ENCODE measurements at regions not wholly inside any gene's neighbourhood (a gene's known extent, or its start where the extent isn't known, plus 50 kb on each side); places are given as distances from the start of the nearest gene placed in this dataset.

GRCh38 chr5:2493356-2493755 is 258.1 kb downstream of the IRX2 start:
- Histone ChIP-seq H3K36me3 (no peaks in the 10 kb centered on the region), H3K9me3 (peaks cover 0 to 9% (median 0%) of the 10 kb centered on the region in 8 donors), H3K27ac (no peak overlapping the region), H3K4me3 (no peak overlapping the region), H3K27me3 (replicated peaks in 1 of 7) (no peaks in the 10 kb centered on the region), H3K4me1 (no peaks in the 10 kb centered on the region)
- TF ChIP-seq POLR2A (IDR thresholded peaks at IDR 0.05), result no peak
- TF ChIP-seq CTCF (IDR thresholded peaks at IDR 0.05 in 8 of 11, conservative IDR thresholded peaks at IDR 0.05 in 3 of 11), result no peak
- no peak for TF ChIP-seq POLR2AphosphoS5 (IDR thresholded peaks at IDR 0.05)
- 84 to 100% (median 91%) methylated on average over 1 to 8 of the region's 8 CpGs for WGBS, 5 donors
- intact Hi-C loops (cut with DNase I; ENCODE audit: low total_unique reads), result no loop called here
- no peak for DNase-seq

GRCh38 chr5:2492476-2492875 is 259.0 kb downstream of the IRX2 start:
- intact Hi-C loops (cut with DNase I; ENCODE audit: low total_unique reads), result no loop called here
- Histone ChIP-seq H3K27me3 (replicated peaks in 1 of 7) (no peaks in the 10 kb centered on the region), H3K9me3 (peaks cover 0 to 9% (median 0%) of the 10 kb centered on the region in 8 donors), H3K4me1 (no peaks in the 10 kb centered on the region), H3K4me3 (no peak overlapping the region), H3K27ac (no peak overlapping the region), H3K36me3 (no peaks in the 10 kb centered on the region)
- no peak for TF ChIP-seq POLR2A (IDR thresholded peaks at IDR 0.05)
- no peak for TF ChIP-seq CTCF (IDR thresholded peaks at IDR 0.05 in 8 of 11, conservative IDR thresholded peaks at IDR 0.05 in 3 of 11)
- no peak for TF ChIP-seq POLR2AphosphoS5 (IDR thresholded peaks at IDR 0.05)
- 61 to 70% (median 64%) methylated on average over 7 of the region's 7 CpGs for WGBS, 5 donors
- no peak for DNase-seq

GRCh38 chr5:2491846-2492245 is 259.6 kb downstream of the IRX2 start:
- no peak for DNase-seq
- intact Hi-C loops (cut with DNase I; ENCODE audit: low total_unique reads), result no loop called here
- no peaks in the 10 kb centered on the region for H3K27me3 ChIP-seq (replicated peaks in 1 of 7)
- H3K4me1 ChIP-seq, result no peaks in the 10 kb centered on the region
- no peak overlapping the region for H3K27ac ChIP-seq
- no peak overlapping the region for H3K4me3 ChIP-seq
- peaks cover 0 to 9% (median 0%) of the 10 kb centered on the region in 8 donors for H3K9me3 ChIP-seq
- WGBS, 5 donors, result 56 to 100% (median 95%) methylated on average over 1 of the region's 1 CpG
- TF ChIP-seq POLR2AphosphoS5 (IDR thresholded peaks at IDR 0.05), result no peak
- TF ChIP-seq CTCF (IDR thresholded peaks at IDR 0.05 in 8 of 11, conservative IDR thresholded peaks at IDR 0.05 in 3 of 11), result no peak
- TF ChIP-seq POLR2A (IDR thresholded peaks at IDR 0.05), result no peak
- H3K36me3 ChIP-seq, result no peaks in the 10 kb centered on the region

- Histone ChIP-seq H3K4me1 (no peaks in the 10 kb centered on the region), H3K27me3 (replicated peaks in 1 of 7) (no peaks in the 10 kb centered on the region), H3K36me3 (no peaks in the 10 kb centered on the region), H3K4me3 (no peak overlapping the region), H3K9me3 (peaks cover 0 to 18% (median 12%) of the 10 kb centered on the region in 8 donors), H3K27ac (no peak overlapping the region)
- no peak for DNase-seq
- TF ChIP-seq CTCF (IDR thresholded peaks at IDR 0.05 in 8 of 11, conservative IDR thresholded peaks at IDR 0.05 in 3 of 11) (no peak), POLR2A (IDR thresholded peaks at IDR 0.05) (no peak), POLR2AphosphoS5 (IDR thresholded peaks at IDR 0.05) (no peak)
- intact Hi-C loops (cut with DNase I; ENCODE audit: low total_unique reads), result no loop called here
- WGBS, 5 donors, result 85 to 92% (median 88%) methylated on average over 9 to 10 of the region's 10 CpGs
Observed at GRCh38 chr5:2489306-2489705, 262.2 kb downstream of the IRX2 start.

Data from spleen (tissue), 11 donors.